ENCODE measurements at regions not wholly inside any gene's neighbourhood (a gene's known extent, or its start where the extent isn't known, plus 50 kb on each side); places are given as distances from the start of the nearest gene placed in this dataset.
"Not testable (repeated sequence)": the region's sequence is repeated elsewhere in the genome, so short reads cannot be mapped to it uniquely, and the experiment has no call there.

GRCh38 chr17:21570427-21570826 lies 121.9 kb upstream of the KCNJ18 start:
- H3K4me3 ChIP-seq (ENCODE audit: low read depth in 1 of 2, low read length in 2 of 2); H3K9me3 ChIP-seq (ENCODE audit: low read length); H3K36me3 ChIP-seq (ENCODE audit: insufficient read depth, low read length); H3K27me3 ChIP-seq (ENCODE audit: control insufficient read depth in 1 of 2, insufficient read depth in 2 of 2, low read length in 2 of 2); H3K27ac ChIP-seq (ENCODE audit: low read depth, low read length); H3K4me1 ChIP-seq (ENCODE audit: insufficient read depth, low read length); H3K9ac ChIP-seq (ENCODE audit: low read length): not testable (repeated sequence)

- H3K9me3 ChIP-seq (ENCODE audit: low read length); H3K4me3 ChIP-seq (ENCODE audit: low read depth in 1 of 2, low read length in 2 of 2): not testable (repeated sequence)
These were observed 120.2 kb upstream of the KCNJ18 start for GRCh38 chr17:21572148-21572547.

GRCh38 chr17:21573271-21573960 lies 118.9 kb upstream of the KCNJ18 start:
- not testable (repeated sequence) for H3K36me3 ChIP-seq (ENCODE audit: insufficient read depth, low read length); H3K9me3 ChIP-seq (ENCODE audit: low read length); H3K9ac ChIP-seq (ENCODE audit: low read length); H3K4me1 ChIP-seq (ENCODE audit: insufficient read depth, low read length); H3K27ac ChIP-seq (ENCODE audit: low read depth, low read length); H3K27me3 ChIP-seq (ENCODE audit: control insufficient read depth in 1 of 2, insufficient read depth in 2 of 2, low read length in 2 of 2)
- H3K4me3 ChIP-seq (ENCODE audit: low read depth in 1 of 2, low read length in 2 of 2): peak overlapping the region; percentile 46 to 71

More at GRCh38 chr17:21572148-21572547, 120.2 kb upstream of the KCNJ18 start:
- not testable (repeated sequence) for H3K27ac ChIP-seq (ENCODE audit: low read depth, low read length); H3K36me3 ChIP-seq (ENCODE audit: insufficient read depth, low read length); H3K9ac ChIP-seq (ENCODE audit: low read length); H3K27me3 ChIP-seq (ENCODE audit: control insufficient read depth in 1 of 2, insufficient read depth in 2 of 2, low read length in 2 of 2); H3K4me1 ChIP-seq (ENCODE audit: insufficient read depth, low read length)

GRCh38 chr17:21573961-21574610 lies 118.2 kb upstream of the KCNJ18 start:
- Histone ChIP-seq H3K27me3 (ENCODE audit: control insufficient read depth in 1 of 2, insufficient read depth in 2 of 2, low read length in 2 of 2) (no peaks in the 10 kb centered on the region), H3K36me3 (ENCODE audit: insufficient read depth, low read length) (no peaks in the 10 kb centered on the region), H3K4me3 (ENCODE audit: low read depth in 1 of 2, low read length in 2 of 2) (peak overlapping the region; percentile 46 to 71), H3K9me3 (ENCODE audit: low read length) (no peaks in the 10 kb centered on the region), H3K27ac (ENCODE audit: low read depth, low read length) (no peak overlapping the region), H3K9ac (ENCODE audit: low read length) (no peak overlapping the region), H3K4me1 (ENCODE audit: insufficient read depth, low read length) (no peaks in the 10 kb centered on the region)

DNA sequence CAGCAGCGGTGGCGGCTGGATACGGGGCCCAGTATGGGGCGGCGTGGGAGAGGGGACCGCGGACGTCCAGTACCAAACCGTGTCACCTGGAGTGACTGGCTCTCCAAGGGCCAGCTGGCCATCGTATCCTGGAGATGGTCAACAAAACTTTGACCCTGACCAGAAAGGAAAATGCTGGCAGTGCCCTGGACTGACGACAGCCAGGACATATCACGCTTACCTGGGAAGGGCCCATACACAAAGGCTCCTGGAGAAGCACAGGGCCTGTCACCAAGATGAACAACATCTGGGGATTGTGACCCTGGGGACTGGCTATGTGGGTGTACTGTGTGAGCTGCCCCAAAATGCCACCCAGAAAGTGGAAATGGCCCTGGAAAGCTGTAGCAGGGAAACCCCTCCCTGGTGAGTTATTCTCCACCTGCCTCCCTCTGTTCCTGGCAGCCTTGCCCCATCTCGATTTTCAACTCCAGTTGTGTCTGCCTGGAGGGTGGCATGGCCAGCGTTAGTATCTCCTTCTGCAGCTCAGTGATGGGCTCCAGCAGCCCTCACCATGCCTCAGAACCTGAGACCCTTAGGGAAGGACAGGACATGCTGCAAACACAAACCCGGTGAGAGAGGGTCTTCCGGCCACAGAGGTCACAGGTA lies 117.6 kb upstream of the KCNJ18 start:
- H3K36me3 ChIP-seq (ENCODE audit: insufficient read depth, low read length); H3K4me1 ChIP-seq (ENCODE audit: insufficient read depth, low read length); H3K9me3 ChIP-seq (ENCODE audit: low read length); H3K27me3 ChIP-seq (ENCODE audit: control insufficient read depth in 1 of 2, insufficient read depth in 2 of 2, low read length in 2 of 2); H3K9ac ChIP-seq (ENCODE audit: low read length); H3K27ac ChIP-seq (ENCODE audit: low read depth, low read length): not testable (repeated sequence)
- H3K4me3 ChIP-seq (ENCODE audit: low read depth in 1 of 2, low read length in 2 of 2): peak overlapping the region in 1 of 2 donors; percentile 46

GRCh38 chr17:21578783-21579182 lies 113.5 kb upstream of the KCNJ18 start:
- H3K9ac ChIP-seq (ENCODE audit: low read length); H3K4me1 ChIP-seq (ENCODE audit: insufficient read depth, low read length); H3K27me3 ChIP-seq (ENCODE audit: control insufficient read depth in 1 of 2, insufficient read depth in 2 of 2, low read length in 2 of 2); H3K4me3 ChIP-seq (ENCODE audit: low read depth in 1 of 2, low read length in 2 of 2); H3K27ac ChIP-seq (ENCODE audit: low read depth, low read length); H3K36me3 ChIP-seq (ENCODE audit: insufficient read depth, low read length); H3K9me3 ChIP-seq (ENCODE audit: low read length): not testable (repeated sequence)

DNA sequence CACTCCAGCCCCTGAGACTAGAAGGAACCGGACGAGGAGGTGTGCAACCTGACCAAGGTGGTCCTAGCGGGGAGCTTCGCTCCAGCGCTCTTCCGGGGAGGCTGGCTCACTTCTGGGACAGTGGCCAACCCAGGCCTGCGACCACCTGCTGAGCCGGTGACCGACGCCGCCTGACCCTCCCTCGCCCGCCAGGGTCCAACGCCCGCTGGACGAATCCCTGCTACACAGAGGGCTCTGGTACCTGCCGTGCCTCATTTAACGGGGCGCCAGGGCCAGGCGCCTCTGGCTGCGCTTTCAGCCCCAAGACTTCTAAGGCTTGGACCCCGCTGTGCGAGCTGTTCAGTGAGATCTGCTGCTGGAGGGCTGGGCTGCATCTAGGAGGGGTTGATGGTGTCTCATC lies 99.5 kb upstream of the KCNJ18 start:
- H3K36me3 ChIP-seq (ENCODE audit: insufficient read depth, low read length): no peaks in the 10 kb centered on the region
- H3K9me3 ChIP-seq (ENCODE audit: low read length): no peaks in the 10 kb centered on the region
- no peak overlapping the region for H3K9ac ChIP-seq (ENCODE audit: low read length)
- no peak overlapping the region for H3K4me3 ChIP-seq (ENCODE audit: low read depth in 1 of 2, low read length in 2 of 2)
- no peaks in the 10 kb centered on the region for H3K27me3 ChIP-seq (ENCODE audit: control insufficient read depth in 1 of 2, insufficient read depth in 2 of 2, low read length in 2 of 2)
- H3K27ac ChIP-seq (ENCODE audit: low read depth, low read length): no peak overlapping the region
- H3K4me1 ChIP-seq (ENCODE audit: insufficient read depth, low read length): no peaks in the 10 kb centered on the region

DNA sequence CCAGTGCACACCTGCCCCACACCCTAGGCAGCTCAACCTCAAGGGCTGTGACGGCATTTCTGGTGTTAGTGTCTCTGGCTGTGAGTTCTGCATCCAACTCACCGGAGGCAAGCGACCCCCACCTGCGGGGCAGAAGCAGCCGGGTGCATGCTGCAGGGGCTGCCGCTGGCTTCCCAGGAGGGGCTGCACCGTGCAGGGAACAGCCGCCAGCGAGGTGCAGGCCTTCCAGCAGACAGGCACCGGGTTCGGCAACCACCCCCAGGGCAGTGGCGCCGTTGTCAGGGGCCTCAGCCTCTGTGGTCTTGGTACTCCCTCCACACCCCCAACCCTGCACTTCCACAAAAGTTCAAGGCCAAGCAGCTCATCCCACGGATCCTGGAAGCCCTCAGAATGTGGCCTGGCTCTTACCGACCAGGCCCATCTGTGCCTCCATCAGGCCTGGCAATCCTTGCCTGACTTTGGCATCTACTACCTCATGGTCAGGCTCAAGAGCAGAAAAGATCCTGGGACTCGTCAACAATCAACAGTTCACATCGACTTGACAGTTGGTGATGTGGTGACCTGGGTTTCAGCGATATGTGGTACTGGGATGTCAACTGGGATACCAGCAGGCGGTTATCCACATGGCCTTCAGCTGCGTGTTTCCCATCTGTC lies 98.7 kb upstream of the KCNJ18 start:
- H3K36me3 ChIP-seq (ENCODE audit: insufficient read depth, low read length); H3K4me1 ChIP-seq (ENCODE audit: insufficient read depth, low read length); H3K9ac ChIP-seq (ENCODE audit: low read length); H3K4me3 ChIP-seq (ENCODE audit: low read depth in 1 of 2, low read length in 2 of 2); H3K27me3 ChIP-seq (ENCODE audit: control insufficient read depth in 1 of 2, insufficient read depth in 2 of 2, low read length in 2 of 2); H3K27ac ChIP-seq (ENCODE audit: low read depth, low read length); H3K9me3 ChIP-seq (ENCODE audit: low read length): not testable (repeated sequence)

- no peak overlapping the region for H3K9ac ChIP-seq (ENCODE audit: low read length)
These were observed 97.2 kb upstream of the KCNJ18 start for GRCh38 chr17:21595086-21595485.

DNA sequence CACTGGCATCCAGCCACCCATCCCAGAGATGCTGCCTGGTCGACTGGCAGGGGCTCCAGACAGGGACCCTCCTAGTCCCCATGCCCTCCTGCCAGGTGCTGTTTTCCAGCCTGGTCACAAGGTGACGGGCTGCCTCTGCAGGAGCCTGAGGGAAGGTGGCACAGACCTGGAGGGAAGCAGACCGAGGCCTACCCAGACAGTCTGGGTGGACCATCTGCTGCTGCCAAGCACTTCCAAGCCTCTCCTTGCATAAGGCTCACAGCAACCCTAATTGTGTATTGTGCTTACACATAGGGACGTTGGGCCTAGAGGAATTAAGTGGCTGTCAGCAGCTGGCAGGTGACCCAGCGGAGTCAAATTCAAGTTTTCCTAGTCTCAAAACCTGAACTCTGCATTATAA lies 90.1 kb upstream of the KCNJ18 start:
- H3K27me3 ChIP-seq (ENCODE audit: control insufficient read depth in 1 of 2, insufficient read depth in 2 of 2, low read length in 2 of 2): no peaks in the 10 kb centered on the region
- no peaks in the 10 kb centered on the region for H3K4me1 ChIP-seq (ENCODE audit: insufficient read depth, low read length)
- no peaks in the 10 kb centered on the region for H3K9me3 ChIP-seq (ENCODE audit: low read length)
- no peak overlapping the region for H3K27ac ChIP-seq (ENCODE audit: low read depth, low read length)
- H3K36me3 ChIP-seq (ENCODE audit: insufficient read depth, low read length): no peaks in the 10 kb centered on the region
- H3K9ac ChIP-seq (ENCODE audit: low read length): no peak overlapping the region
- H3K4me3 ChIP-seq (ENCODE audit: low read depth in 1 of 2, low read length in 2 of 2): no peak overlapping the region

More at GRCh38 chr17:21595086-21595485, 97.2 kb upstream of the KCNJ18 start:
- Histone ChIP-seq H3K9me3 (ENCODE audit: low read length) (no peaks in the 10 kb centered on the region), H3K27ac (ENCODE audit: low read depth, low read length) (no peak overlapping the region), H3K4me1 (ENCODE audit: insufficient read depth, low read length) (no peaks in the 10 kb centered on the region), H3K4me3 (ENCODE audit: low read depth in 1 of 2, low read length in 2 of 2) (no peak overlapping the region), H3K27me3 (ENCODE audit: control insufficient read depth in 1 of 2, insufficient read depth in 2 of 2, low read length in 2 of 2) (no peaks in the 10 kb centered on the region), H3K36me3 (ENCODE audit: insufficient read depth, low read length) (no peaks in the 10 kb centered on the region)

DNA sequence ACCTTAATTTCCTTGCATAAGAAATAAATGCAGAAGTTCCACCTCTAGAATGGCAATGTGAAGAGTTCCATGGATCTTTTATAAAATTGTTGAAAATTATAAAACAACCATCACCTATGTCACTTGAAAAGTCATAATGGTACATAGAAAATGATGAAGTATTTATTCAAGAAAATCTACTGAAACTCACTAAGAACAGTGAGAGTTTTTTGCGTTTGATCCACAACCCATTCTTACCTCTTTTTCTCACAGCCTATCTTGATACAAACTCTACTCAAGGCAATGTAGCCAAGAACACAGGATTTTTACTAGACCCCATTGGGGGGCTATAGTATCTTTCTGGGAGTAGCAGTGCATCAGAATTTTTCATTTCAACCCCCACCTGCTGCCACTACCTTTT lies 89.0 kb upstream of the KCNJ18 start:
- H3K27ac ChIP-seq (ENCODE audit: low read depth, low read length); H3K9me3 ChIP-seq (ENCODE audit: low read length); H3K27me3 ChIP-seq (ENCODE audit: control insufficient read depth in 1 of 2, insufficient read depth in 2 of 2, low read length in 2 of 2); H3K36me3 ChIP-seq (ENCODE audit: insufficient read depth, low read length); H3K9ac ChIP-seq (ENCODE audit: low read length); H3K4me1 ChIP-seq (ENCODE audit: insufficient read depth, low read length); H3K4me3 ChIP-seq (ENCODE audit: low read depth in 1 of 2, low read length in 2 of 2): not testable (repeated sequence)
